Fibroblast of skin of left biceps (primary cell): ENCODE measurements at regions not wholly inside any gene's neighbourhood (a gene's known extent, or its start where the extent isn't known, plus 50 kb on each side); places are given as distances from the start of the nearest gene placed in this dataset.
"Not testable (repeated sequence)": the region's sequence is repeated elsewhere in the genome, so short reads cannot be mapped to it uniquely, and the experiment has no call there.

Experiments used
- DNase-seq, 2 experiments: peaks; one replicate each; pipeline ENCODE4 v3.0.0-alpha.2; 2013; ENCODE audit warnings: low read depth in 2 of 2

GRCh38 chr16:86229866-86230656 is 280.3 kb upstream of the FOXF1 start:
- no peak for DNase-seq

- DNase-seq, result no peak
Observed at GRCh38 chr16:86231321-86231995, 278.9 kb upstream of the FOXF1 start.

- DNase-seq, result no peak
Observed at GRCh38 chr16:86231996-86232350, 278.4 kb upstream of the FOXF1 start.

- no peak for DNase-seq
Observed at GRCh38 chr16:86232496-86232895, 277.8 kb upstream of the FOXF1 start.

- not testable (repeated sequence) for DNase-seq
Observed at GRCh38 chr16:86233506-86233905, 276.8 kb upstream of the FOXF1 start.

- no peak for DNase-seq
Observed at GRCh38 chr16:86239381-86239780, 270.9 kb upstream of the FOXF1 start.

GRCh38 chr16:86240716-86241363 is 269.5 kb upstream of the FOXF1 start:
- no peak for DNase-seq

GRCh38 chr16:86241681-86242080 is 268.6 kb upstream of the FOXF1 start:
- no peak for DNase-seq

GRCh38 chr16:86242244-86243122 is 267.8 kb upstream of the FOXF1 start:
- no peak for DNase-seq

- DNase-seq, result no peak
Observed at GRCh38 chr16:86243123-86243473, 267.2 kb upstream of the FOXF1 start.

- no peak for DNase-seq
Observed at GRCh38 chr16:86243571-86244154, 266.7 kb upstream of the FOXF1 start.

GRCh38 chr16:86244158-86244557 is 266.2 kb upstream of the FOXF1 start:
- no peak for DNase-seq

GRCh38 chr16:86244936-86245335 is 265.4 kb upstream of the FOXF1 start:
- no peak for DNase-seq

- DNase-seq, result no peak
Observed at GRCh38 chr16:86245351-86245750, 265.0 kb upstream of the FOXF1 start.

GRCh38 chr16:86245895-86246294 is 264.4 kb upstream of the FOXF1 start:
- DNase-seq, result no peak

GRCh38 chr16:86248310-86248905 is 261.9 kb upstream of the FOXF1 start:
- no peak for DNase-seq

- DNase-seq, result no peak
Observed at GRCh38 chr16:86249631-86250030, 260.7 kb upstream of the FOXF1 start.

GRCh38 chr16:86251682-86252081 is 258.6 kb upstream of the FOXF1 start:
- DNase-seq, result no peak

- DNase-seq, result no peak
Observed at GRCh38 chr16:86252596-86252995, 257.7 kb upstream of the FOXF1 start.

- no peak for DNase-seq
Observed at GRCh38 chr16:86255966-86256365, 254.4 kb upstream of the FOXF1 start.

GRCh38 chr16:86256995-86257394 is 253.3 kb upstream of the FOXF1 start:
- DNase-seq, result no peak
